ENCODE measurements at regions not wholly inside any gene's neighbourhood (a gene's known extent, or its start where the extent isn't known, plus 50 kb on each side); places are given as distances from the start of the nearest gene placed in this dataset.

- Histone ChIP-seq H3K4me1 (ENCODE audit: insufficient read depth) (peaks cover 8% of the 10 kb centered on the region; the same call in 1 of the 2 replicates), H3K4me2 (no peak overlapping the region), H3F3A (replicated peaks; ENCODE audit: low read depth) (no peaks in the 10 kb centered on the region), H3K36me3 (ENCODE audit: insufficient read depth) (no peaks in the 10 kb centered on the region), H4K20me1 (replicated peaks; ENCODE audit: insufficient read depth) (no peaks in the 10 kb centered on the region), H3K27me3 (ENCODE audit: insufficient read depth) (no peaks in the 10 kb centered on the region), H2AFZ (peak overlapping the region; percentile 94; the same call in 1 of the 2 replicates), H3K9me2 (ENCODE audit: insufficient read depth) (no peaks in the 10 kb centered on the region), H3K79me2 (replicated peaks; ENCODE audit: insufficient read depth) (no peaks in the 10 kb centered on the region), H3K4me3 (no peak overlapping the region), H3K27ac (ENCODE audit: low read depth) (no peak overlapping the region)
- ATAC-seq: no peak
- H3K9me3 Mint-ChIP-seq: peaks cover 14% of the 10 kb centered on the region
- no peak overlapping the region for H3K27ac Mint-ChIP-seq
- H3K36me3 Mint-ChIP-seq (ENCODE audit: low read depth): peaks cover 6% of the 10 kb centered on the region; the same call in 2 of the 3 replicates
- TF ChIP-seq EZH2 (IDR thresholded peaks at IDR 0.05; ENCODE audit: low read depth, unreplicated experiment) (no peak), ZNF462 (CRISPR knock-in tag; IDR thresholded peaks at IDR 0.05) (no peak), ETS1 (IDR thresholded peaks at IDR 0.05) (no peak), POLR2AphosphoS5 (IDR thresholded peaks at IDR 0.05; ENCODE audit: low read depth) (no peak), CREB1 (CRISPR knock-in tag; IDR thresholded peaks at IDR 0.05; ENCODE audit: low read depth) (no peak), ZNF114 (CRISPR knock-in tag; IDR thresholded peaks at IDR 0.05) (no peak), EZH2phosphoT487 (IDR thresholded peaks at IDR 0.05; ENCODE audit: unreplicated experiment) (no peak), REST (IDR thresholded peaks at IDR 0.05; ENCODE audit: unreplicated experiment) (no peak)
- no peak overlapping the region for H3K4me3 Mint-ChIP-seq
- peaks cover 19% of the 10 kb centered on the region for H3K27me3 Mint-ChIP-seq (ENCODE audit: insufficient read depth, low read depth, poor library complexity)
- no peak for DNase-seq (ENCODE audit: low spot score)
- peaks cover 14% of the 10 kb centered on the region for H3K4me1 Mint-ChIP-seq
Observed at GRCh38 chr5:54645882-54646355, 128.4 kb downstream of the SNX18 start.

Measured in GM23338 (cell line).